Thyroid gland (tissue), 4 donors: ENCODE measurements at regions not wholly inside any gene's neighbourhood (a gene's known extent, or its start where the extent isn't known, plus 50 kb on each side); places are given as distances from the start of the nearest gene placed in this dataset.

ENCODE experiments used
- DNase-seq, 2 donors: peaks; one replicate each; pipeline ENCODE4 v3.0.0-alpha.2; 2019
- H3K27ac ChIP-seq, 3 donors: fragments of 200-600 bp; sonication (generic); 1 replicate in 2 of 3; 2 replicates in 1 of 3; pipeline ENCODE4 v1.5.1; 2016 to 2019; ENCODE audit warnings: mild to moderate bottlenecking in 1 of 3, moderate library complexity in 1 of 3
- H3K27me3 ChIP-seq: fragments of 200-600 bp; sonication (generic); one replicate; pipeline ENCODE4 v1.5.1; 2019
- H3K36me3 ChIP-seq, 2 donors: fragments of 200-600 bp; sonication (generic); one replicate each; pipeline ENCODE4 v1.5.1; 2016 to 2019
- H3K4me1 ChIP-seq, 2 donors: fragments of 200-600 bp; sonication (generic); one replicate each; pipeline ENCODE4 v1.5.1; 2017 to 2019
- H3K4me3 ChIP-seq, 3 donors: fragments of 200-600 bp; sonication (generic); replicated peaks in 1 of 3; 1 replicate in 2 of 3; 2 replicates in 1 of 3; pipeline ENCODE4 v1.5.1; 2016; ENCODE audit warnings: mild to moderate bottlenecking in 1 of 3
- H3K9me3 ChIP-seq: fragments of 200-600 bp; sonication (generic); one replicate; pipeline ENCODE4 v1.5.1; 2017
- CTCF ChIP-seq, 6 experiments: fragments of 200-600 bp in 3 of 6; fragments of 450-650 bp in 3 of 6; sonication (generic) in 3 of 6; IDR thresholded peaks; one replicate each; pipeline ENCODE4 v1.5.1; 2016 to 2019; ENCODE audit warnings: antibody characterized with exemption in 6 of 6, mild to moderate bottlenecking in 2 of 6, inconsistent platforms in 1 of 6, moderate library complexity in 1 of 6
- POLR2A ChIP-seq, 2 donors: fragments of 450-650 bp; IDR thresholded peaks; one replicate each; pipeline ENCODE4 v1.6.1; 2017; ENCODE audit warnings: antibody characterized with exemption in 2 of 2, mild to moderate bottlenecking in 2 of 2, moderate library complexity in 1 of 2
- WGBS, 2 donors: methylation state at CpG; one replicate each; pipeline ENCODE4 v1.1.5; 2017; 5-methylcytosine and 5-hydroxymethylcytosine counted together
- intact Hi-C: fragments of 100-400 bp; cut with DNase I; formaldehyde crosslinking; loops from one replicate; pipeline ENCODE4 v1.15.1; 2023

DNA sequence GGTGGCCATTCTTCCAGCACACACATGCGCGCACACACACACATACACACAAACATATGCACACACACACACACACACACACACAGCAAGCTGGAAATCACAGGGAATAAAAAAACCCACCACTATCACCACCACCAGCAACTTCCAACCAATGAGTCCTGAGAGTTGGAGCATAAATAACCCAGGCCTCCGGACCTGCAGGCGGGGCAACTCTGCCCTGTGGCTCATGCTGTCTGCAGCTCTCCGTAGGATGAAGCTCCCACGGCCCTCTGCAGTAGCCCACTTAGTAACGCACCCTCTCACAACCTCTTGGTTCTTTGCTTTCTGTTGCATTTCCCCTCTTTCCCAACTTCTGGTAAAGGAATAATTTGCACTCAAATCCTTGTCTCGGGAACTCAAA lies 275.2 kb downstream of the PREX1 start:
- Histone ChIP-seq H3K36me3 (no peaks in the 10 kb centered on the region), H3K9me3 (no peaks in the 10 kb centered on the region), H3K27ac (no peak overlapping the region), H3K27me3 (no peaks in the 10 kb centered on the region), H3K4me1 (no peaks in the 10 kb centered on the region), H3K4me3 (no peak overlapping the region)
- 67 to 76% methylated on average over 8 of the region's 8 CpGs for WGBS, 2 donors
- TF ChIP-seq POLR2A (IDR thresholded peaks at IDR 0.05), result no peak
- TF ChIP-seq CTCF (IDR thresholded peaks at IDR 0.05), result no peak
- DNase-seq, result no peak
- intact Hi-C loops, result no loop called here

GRCh38 chr20:48550814-48551213 lies 277.0 kb downstream of the PREX1 start:
- no peak for TF ChIP-seq POLR2A (IDR thresholded peaks at IDR 0.05)
- TF ChIP-seq CTCF (IDR thresholded peaks at IDR 0.05), result no peak
- Histone ChIP-seq H3K36me3 (no peaks in the 10 kb centered on the region), H3K9me3 (no peaks in the 10 kb centered on the region), H3K4me3 (no peak overlapping the region), H3K27me3 (no peaks in the 10 kb centered on the region), H3K4me1 (no peaks in the 10 kb centered on the region), H3K27ac (no peak overlapping the region)
- 70 to 75% methylated on average over 3 to 5 of the region's 7 CpGs for WGBS, 2 donors
- intact Hi-C loops, result no loop called here
- no peak for DNase-seq

- intact Hi-C loops, result no loop called here
- Histone ChIP-seq H3K4me3 (no peak overlapping the region), H3K4me1 (no peaks in the 10 kb centered on the region), H3K36me3 (no peaks in the 10 kb centered on the region), H3K9me3 (no peaks in the 10 kb centered on the region), H3K27ac (no peak overlapping the region), H3K27me3 (no peaks in the 10 kb centered on the region)
- TF ChIP-seq CTCF (IDR thresholded peaks at IDR 0.05) (no peak), POLR2A (IDR thresholded peaks at IDR 0.05) (no peak)
- DNase-seq, result no peak
- 96% methylated on average over 7 of the region's 7 CpGs for WGBS, 2 donors
These were observed 280.1 kb downstream of the PREX1 start for GRCh38 chr20:48547664-48548063.

- Histone ChIP-seq H3K36me3 (no peaks in the 10 kb centered on the region), H3K9me3 (no peaks in the 10 kb centered on the region), H3K27ac (no peak overlapping the region), H3K4me1 (no peaks in the 10 kb centered on the region), H3K4me3 (no peak overlapping the region), H3K27me3 (no peaks in the 10 kb centered on the region)
- intact Hi-C loops, result no loop called here
- no peak for DNase-seq
- TF ChIP-seq CTCF (IDR thresholded peaks at IDR 0.05), result no peak
- no peak for TF ChIP-seq POLR2A (IDR thresholded peaks at IDR 0.05)
- WGBS, 2 donors, result 38 to 48% methylated on average over 6 of the region's 6 CpGs
These were observed 283.1 kb downstream of the PREX1 start for GRCh38 chr20:48544402-48545339.

DNA sequence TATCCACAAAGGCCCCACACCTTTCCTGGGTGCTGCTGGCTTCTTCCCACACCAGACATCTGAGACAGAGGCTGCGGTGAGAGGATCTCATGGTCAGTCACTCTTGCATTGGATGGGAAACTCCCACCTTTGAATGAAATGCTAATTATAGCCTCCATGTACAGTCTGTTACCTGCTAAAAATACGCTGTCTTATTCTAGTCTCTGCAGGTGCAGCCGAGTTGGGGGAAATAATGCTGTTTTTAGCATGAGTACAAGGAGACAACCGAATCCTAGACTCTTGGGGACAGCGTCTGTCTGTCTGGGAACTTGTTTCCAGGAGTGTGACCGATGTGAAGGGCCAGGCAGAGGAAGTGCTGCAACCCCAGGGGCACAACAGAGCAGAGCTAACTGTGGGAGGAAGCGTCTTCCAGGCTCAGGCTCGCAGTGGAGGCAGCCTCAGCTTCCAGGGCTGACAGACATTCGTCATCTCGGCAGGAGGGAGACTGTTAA lies 286.2 kb downstream of the PREX1 start:
- H3K27ac ChIP-seq, result no peak overlapping the region
- no peaks in the 10 kb centered on the region for H3K9me3 ChIP-seq
- intact Hi-C loops, result no loop called here
- no peak for DNase-seq
- H3K27me3 ChIP-seq, result no peaks in the 10 kb centered on the region
- H3K4me1 ChIP-seq, result peaks cover 0 to 5% of the 10 kb centered on the region in 2 donors
- TF ChIP-seq CTCF (IDR thresholded peaks at IDR 0.05) (no peak), POLR2A (IDR thresholded peaks at IDR 0.05) (no peak)
- no peaks in the 10 kb centered on the region for H3K36me3 ChIP-seq
- H3K4me3 ChIP-seq, result no peak overlapping the region
- 66 to 70% methylated on average over 9 to 10 of the region's 10 CpGs for WGBS, 2 donors
